NCI-H526 (cell line): ENCODE measurements at regions not wholly inside any gene's neighbourhood (a gene's known extent, or its start where the extent isn't known, plus 50 kb on each side); places are given as distances from the start of the nearest gene placed in this dataset.

Source experiments
- DNase-seq, 2 experiments: peaks; one replicate each; lab custom pipeline; 2025; lab: John Stamatoyannopoulos, UW

DNA sequence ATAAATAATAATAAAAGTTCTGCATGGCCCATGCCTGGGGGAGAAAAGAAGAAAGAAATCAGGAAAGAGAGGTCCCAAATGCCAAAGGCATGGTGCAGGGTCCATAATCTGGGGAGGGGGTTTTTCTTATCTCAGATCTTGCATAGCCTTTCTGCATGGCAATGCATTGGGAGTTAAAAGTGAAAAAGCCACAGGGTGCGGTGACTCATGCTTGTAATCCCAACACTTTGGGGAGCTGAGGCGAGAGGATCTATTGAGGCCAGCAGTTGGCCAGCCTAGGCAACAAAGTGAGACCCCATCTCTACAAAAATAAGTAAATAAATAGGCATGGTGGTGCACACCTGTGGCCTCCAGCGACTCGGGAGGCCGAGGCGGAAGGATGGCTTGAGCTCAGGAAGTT, 76.8 kb upstream of the GATA2 start:
- DNase-seq = no peak

GRCh38 chr3:128568602-128569490, 75.8 kb upstream of the GATA2 start:
- DNase-seq = no peak

GRCh38 chr3:128567705-128568356, 74.8 kb upstream of the GATA2 start:
- peak in 1 of 2 experiments; percentile 32 for DNase-seq

DNA sequence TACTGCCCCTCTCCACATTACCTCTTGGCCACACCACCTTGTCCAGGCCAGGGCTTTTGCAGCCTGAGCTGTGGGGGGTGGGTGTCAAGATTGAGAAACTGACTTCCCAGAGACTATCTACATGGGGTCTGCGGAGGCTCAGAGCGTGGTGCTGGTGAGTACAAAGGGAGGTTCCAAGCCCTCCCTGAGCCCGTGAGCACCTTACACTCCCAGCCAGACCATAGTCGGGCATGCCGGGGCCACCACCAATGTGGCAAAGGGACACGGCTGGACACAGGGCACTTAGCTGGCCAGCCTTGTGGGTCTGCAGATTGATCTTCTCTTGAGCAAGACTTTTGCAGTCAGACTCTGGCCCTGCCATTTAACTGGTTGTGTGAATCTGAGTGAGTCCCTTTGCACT, 74.1 kb upstream of the GATA2 start:
- DNase-seq = no peak

GRCh38 chr3:128563439-128563838, 70.4 kb upstream of the GATA2 start:
- no peak for DNase-seq

DNA sequence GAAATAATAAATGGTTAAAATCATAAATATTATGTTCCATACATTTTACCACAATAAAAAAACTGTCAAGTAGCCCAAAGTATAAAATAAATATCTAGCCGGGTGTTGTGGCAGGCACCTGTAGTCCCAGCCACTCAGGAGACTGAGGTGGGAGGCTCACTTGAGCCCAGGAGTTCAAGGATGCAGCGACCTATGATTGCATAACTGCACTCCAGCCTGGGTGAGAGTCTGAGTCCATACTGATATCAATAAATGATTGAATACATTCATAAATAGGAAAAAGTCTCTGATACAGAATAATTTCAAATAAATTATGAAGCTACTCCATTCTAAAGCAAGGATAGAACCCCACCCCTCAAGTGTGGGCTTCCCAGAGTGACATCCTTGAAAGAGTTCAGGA, 68.5 kb upstream of the GATA2 start:
- DNase-seq = no peak

DNA sequence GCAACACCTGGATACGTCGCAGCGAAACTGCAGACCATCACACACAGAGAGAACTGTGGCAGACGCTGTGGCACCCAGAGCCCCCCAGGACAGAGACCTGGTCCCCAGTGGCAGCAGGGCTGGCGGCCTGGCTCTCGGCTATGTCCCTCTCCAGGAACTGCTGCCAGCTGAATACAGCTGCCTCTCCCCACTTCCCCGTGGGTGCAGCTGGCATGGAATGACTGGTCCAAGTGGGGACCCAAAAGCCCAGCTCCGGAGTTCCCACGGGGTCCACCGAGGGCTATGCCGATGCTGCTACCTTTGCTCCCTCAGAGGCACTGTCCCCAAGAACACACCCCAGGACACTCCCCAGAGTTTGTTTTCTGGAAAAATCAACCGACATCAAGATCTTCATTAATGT, 67.8 kb upstream of the GATA2 start:
- DNase-seq = no peak

DNA sequence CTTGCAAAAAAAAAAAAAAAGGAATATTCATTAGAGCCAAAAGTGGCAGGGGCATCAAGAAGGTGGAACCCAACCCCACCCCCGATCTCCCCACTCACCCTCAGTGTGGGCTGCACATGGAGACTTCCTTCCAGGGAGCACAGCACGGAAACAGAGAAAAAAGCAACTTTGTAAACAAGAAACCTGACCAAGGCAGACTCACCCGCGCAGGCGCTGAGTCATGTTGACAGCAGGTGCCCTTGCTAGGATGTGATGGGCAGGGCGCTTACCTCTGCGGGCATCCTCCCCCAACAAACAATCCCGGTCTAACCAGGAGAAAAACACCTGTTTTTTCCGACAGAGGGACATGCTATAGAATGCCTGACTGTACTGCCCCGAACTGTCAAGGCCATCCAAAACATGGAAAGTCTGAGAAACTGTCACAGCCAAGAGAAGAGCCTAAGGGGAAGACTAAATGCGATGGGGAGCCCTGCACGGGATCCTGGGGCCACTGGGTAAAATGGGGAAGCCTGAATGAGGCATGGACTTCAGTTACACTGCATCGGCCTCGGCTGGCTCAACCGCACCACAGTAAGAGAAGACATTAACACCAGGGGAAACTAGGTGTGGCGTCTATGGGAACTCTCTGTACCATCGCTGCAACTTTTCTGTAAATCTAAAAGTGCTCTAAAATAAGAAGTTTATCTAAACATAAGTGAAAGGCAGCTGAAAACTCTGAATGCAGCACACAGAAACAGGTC, 66.7 kb upstream of the GATA2 start:
- DNase-seq = peak in 1 of 2 experiments; percentile 57

- no peak for DNase-seq
Observed at GRCh38 chr3:128557531-128558280, 64.7 kb upstream of the GATA2 start.

DNA sequence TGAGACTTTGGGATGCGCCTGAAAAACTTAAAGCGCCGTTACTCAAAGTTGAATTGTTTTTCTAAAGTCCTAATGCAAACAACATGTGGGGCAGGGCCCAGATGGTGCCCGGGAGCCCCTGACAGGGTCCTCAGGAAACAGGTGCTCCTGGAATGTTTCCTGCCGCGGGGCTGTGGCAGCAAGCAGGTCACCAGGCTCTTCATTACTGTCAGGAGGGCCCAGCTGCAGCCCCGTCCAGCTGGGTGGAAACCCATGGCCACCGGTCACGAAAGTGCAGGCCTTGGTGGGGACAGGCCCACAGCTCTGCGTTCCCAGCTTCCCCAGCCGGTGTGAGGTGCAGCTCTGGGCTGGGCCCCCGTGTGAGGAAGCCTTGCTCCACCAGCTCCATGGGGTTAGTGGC, 63.9 kb upstream of the GATA2 start:
- DNase-seq = no peak

DNA sequence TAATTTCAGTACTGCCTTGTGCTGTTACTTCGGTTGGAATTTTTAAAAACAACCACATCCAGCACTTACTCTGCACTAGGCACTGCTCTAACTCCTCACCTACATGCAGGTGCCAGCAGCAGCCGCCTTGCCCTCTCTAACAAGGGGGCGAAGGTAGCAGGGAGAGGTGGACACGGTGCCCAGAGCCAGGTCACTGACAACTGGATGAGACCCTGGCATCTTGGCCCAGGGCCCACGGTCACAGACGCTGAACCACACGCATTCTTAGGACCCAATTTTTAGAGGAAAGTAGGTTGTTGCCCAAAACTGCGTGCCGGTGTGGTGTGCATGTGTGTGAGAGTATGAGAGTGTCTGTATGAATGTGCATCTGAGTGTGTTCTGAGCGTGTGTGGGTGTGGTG, 63.4 kb upstream of the GATA2 start:
- no peak for DNase-seq

DNA sequence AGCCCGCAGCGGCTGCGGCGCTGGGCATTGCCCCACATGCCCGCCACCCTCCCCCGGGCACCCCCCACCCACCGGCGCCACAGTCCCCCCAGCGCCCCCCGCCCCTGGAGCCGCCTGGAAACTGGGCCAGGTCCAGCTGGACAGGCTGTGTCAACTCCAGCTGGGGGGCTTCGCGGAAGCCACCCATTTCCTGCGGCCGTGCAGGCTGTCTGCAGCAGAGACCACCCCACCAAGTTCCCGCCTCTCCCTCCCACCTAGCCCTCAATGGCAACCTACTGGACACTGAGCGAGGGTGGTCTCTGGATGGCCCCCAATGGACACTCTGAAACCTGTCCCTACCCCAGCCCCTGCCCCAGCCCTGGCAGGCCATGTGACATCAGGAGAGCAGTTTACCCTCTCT, 62.8 kb upstream of the GATA2 start:
- DNase-seq = no peak

DNA sequence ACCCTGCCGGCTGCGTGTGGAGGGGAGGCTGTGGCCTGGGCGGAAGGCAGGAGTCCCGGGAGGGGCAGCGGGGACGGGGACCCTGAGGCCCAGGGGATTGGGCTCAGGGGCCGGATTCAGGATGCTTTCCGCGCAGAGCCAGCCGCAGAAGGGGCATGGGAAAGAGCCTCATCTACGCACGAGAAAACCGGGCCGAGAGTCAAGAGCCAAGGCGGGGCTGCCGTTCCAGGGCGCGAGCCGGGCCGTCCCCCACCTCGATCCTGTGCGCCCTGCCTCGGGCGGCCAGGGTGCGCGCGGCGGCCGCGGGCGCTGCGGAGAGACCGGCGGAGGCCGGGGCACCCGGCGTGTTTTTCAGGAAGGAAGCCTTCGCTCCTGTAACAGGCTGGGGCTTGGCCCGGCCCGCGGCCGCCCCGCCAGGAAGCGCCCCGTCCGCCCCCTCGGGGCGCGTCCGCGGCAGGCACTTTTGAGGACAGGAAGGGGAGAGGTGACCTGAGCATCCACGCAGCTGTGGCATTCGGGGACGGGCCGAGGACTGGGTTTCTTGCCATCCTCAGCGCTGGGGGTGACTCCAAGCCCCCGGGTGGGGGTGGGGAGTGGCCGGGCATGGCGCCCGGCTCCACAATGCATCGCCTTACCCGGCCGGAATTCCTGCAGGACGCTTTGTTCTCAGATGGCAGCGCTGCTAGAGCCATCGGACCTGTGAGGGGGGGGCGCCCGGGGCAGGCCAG, 62.3 kb upstream of the GATA2 start:
- peak in 1 of 2 experiments; percentile 29 for DNase-seq

DNA sequence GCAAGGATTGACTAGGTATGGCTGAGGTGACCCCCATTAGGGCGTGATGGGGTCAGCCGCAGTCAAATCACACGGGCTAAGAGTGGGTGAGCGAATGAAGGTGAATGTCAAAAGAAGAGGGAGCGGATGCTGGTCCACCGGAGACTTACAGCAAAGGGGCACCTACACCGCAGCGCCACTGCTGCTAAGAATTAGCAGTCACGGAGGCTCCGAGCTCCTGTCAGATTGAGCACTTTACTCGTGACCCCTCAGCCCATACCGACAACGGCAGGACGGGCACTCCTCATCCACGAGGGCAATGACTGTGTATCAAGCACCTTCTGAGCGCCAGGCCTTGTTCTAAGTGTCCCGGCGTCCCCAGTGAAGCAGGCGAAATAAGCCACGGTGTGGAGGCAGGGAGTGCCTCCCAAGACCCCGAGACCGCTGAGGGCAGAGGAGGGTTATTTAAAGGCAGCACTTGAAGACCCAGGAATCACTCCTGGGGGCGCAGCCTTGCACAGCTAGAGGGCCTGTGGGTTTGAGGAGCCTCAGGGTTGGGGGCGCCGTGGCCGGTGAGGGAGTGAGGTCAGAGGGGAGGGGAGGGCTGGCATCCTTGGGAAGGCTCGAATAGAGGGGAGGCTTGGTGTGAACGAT, 61.6 kb upstream of the GATA2 start:
- DNase-seq = no peak

DNA sequence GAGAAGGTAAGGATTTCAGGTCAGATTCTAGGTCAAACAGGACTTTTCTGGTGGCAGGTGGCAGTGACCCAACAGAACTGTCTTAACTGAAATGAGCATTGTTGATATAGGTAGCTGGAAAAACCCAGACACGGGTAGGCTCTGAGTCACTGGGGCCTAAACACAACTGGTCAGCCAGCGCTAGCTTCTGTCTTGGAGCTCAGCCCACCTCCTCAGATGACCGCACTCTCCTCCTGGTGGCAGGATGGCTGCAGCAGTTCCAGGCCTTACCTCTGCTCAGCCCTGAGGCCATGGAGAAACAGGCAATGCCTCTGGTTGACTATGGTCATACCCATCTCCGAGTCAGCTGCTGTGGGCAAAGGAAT, 61.1 kb upstream of the GATA2 start:
- DNase-seq = no peak

GRCh38 chr3:128553560-128553959, 60.6 kb upstream of the GATA2 start:
- no peak for DNase-seq

GRCh38 chr3:128551867-128552266, 58.9 kb upstream of the GATA2 start:
- no peak for DNase-seq

- no peak for DNase-seq
Observed at GRCh38 chr3:128551451-128551850, 58.5 kb upstream of the GATA2 start.

- DNase-seq = no peak
Observed at GRCh38 chr3:128550471-128551126, 57.6 kb upstream of the GATA2 start.

GRCh38 chr3:128550113-128550440, 57.1 kb upstream of the GATA2 start:
- DNase-seq = no peak
